Thyroid gland (tissue), 4 donors: ENCODE measurements at regions not wholly inside any gene's neighbourhood (a gene's known extent, or its start where the extent isn't known, plus 50 kb on each side); places are given as distances from the start of the nearest gene placed in this dataset.
"Not testable (repeated sequence)": the region's sequence is repeated elsewhere in the genome, so short reads cannot be mapped to it uniquely, and the experiment has no call there.

Source experiments
- POLR2A ChIP-seq, 2 donors: fragments of 450-650 bp; IDR thresholded peaks; one replicate each; pipeline ENCODE4 v1.6.1; 2017; ENCODE audit warnings: antibody characterized with exemption in 2 of 2, mild to moderate bottlenecking in 2 of 2, moderate library complexity in 1 of 2
- TF ChIP-seq, protein P1 (sequence below), 6 experiments: fragments of 200-600 bp in 3 of 6; fragments of 450-650 bp in 3 of 6; sonication (generic) in 3 of 6; IDR thresholded peaks; one replicate each; pipeline ENCODE4 v1.5.1; 2016 to 2019; ENCODE audit warnings: antibody characterized with exemption in 6 of 6, mild to moderate bottlenecking in 2 of 6, inconsistent platforms in 1 of 6, moderate library complexity in 1 of 6

DNA sequence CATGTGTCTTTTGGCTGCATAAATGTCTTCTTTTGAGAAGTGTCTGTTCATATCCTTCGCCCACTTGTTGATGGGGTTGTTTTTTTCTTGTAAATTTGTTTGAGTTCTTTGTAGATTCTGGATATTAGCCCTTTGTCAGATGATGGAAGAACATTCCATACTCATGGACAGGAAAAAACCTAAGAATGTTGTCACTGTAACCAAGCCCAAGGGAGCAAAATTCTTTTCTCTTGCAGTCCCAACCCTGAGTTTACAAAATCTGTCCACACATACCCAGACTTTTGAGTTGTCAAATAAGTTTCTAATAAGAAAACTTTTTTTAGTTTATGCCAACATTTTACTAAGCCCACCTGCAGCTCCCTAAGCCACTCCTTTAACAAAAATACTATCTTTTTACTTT lies 408.2 kb upstream of the FAT1 start:
- TF ChIP-seq, protein P1, sequence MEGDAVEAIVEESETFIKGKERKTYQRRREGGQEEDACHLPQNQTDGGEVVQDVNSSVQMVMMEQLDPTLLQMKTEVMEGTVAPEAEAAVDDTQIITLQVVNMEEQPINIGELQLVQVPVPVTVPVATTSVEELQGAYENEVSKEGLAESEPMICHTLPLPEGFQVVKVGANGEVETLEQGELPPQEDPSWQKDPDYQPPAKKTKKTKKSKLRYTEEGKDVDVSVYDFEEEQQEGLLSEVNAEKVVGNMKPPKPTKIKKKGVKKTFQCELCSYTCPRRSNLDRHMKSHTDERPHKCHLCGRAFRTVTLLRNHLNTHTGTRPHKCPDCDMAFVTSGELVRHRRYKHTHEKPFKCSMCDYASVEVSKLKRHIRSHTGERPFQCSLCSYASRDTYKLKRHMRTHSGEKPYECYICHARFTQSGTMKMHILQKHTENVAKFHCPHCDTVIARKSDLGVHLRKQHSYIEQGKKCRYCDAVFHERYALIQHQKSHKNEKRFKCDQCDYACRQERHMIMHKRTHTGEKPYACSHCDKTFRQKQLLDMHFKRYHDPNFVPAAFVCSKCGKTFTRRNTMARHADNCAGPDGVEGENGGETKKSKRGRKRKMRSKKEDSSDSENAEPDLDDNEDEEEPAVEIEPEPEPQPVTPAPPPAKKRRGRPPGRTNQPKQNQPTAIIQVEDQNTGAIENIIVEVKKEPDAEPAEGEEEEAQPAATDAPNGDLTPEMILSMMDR (IDR thresholded peaks at IDR 0.05) = not testable (repeated sequence)
- TF ChIP-seq POLR2A (IDR thresholded peaks at IDR 0.05) = not testable (repeated sequence)
